ENCODE measurements at regions not wholly inside any gene's neighbourhood (a gene's known extent, or its start where the extent isn't known, plus 50 kb on each side); places are given as distances from the start of the nearest gene placed in this dataset.

DNA sequence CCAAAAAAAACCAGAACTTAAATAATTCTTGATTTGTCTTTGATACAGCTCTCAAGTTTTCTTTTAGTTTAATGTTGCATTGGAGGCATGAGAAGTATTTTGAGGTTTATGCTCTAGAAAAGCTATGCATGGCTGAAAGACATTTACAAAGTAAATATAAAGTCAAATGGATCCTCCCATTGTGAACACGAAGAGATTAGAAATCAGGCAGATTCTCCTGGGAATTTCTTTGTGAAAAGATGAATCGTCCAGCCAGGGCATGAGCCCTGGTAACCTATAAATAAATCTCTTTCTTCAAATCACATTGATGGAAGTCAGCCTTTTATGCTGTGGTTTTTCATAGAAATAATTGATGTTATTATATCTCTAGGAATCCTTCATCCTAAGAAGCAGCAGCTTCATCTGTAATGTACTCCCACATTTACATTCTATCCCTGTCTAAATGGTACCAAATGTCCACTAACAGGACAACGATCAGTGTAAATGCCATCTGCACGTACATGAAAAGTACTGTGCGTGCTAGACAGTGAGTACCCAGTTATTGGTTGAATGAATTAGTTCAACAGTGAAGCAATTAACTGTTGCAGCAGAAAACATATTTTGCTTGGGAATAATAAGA, 143.6 kb downstream of the ALDH8A1 start:
- TF ChIP-seq POLR2A (IDR thresholded peaks at IDR 0.05) (no peak), CTCF (IDR thresholded peaks at IDR 0.05) (no peak)
